ENCODE measurements at regions not wholly inside any gene's neighbourhood (a gene's known extent, or its start where the extent isn't known, plus 50 kb on each side); places are given as distances from the start of the nearest gene placed in this dataset.

GRCh38 chr6:80437221-80437620, 330.8 kb downstream of the BCKDHB start:
- no peaks in the 10 kb centered on the region for H3K36me3 ChIP-seq (ENCODE audit: insufficient read depth in 1 of 2, low read depth in 1 of 2)
- H3K9me3 ChIP-seq = no peaks in the 10 kb centered on the region
- no peaks in the 10 kb centered on the region for H3K4me1 ChIP-seq
- DNase-seq (no peak), ATAC-seq (no peak)
- H3K4me3 ChIP-seq = no peak overlapping the region
- no peak overlapping the region for H3K27ac ChIP-seq
- H3K27me3 ChIP-seq (ENCODE audit: insufficient read depth in 3 of 3, low read length in 2 of 3) = no peaks in the 10 kb centered on the region
- intact Hi-C loops (cut with DNase I) = no loop called here
- TF ChIP-seq CTCF (IDR thresholded peaks at IDR 0.05) = no peak
- 72 to 86% (median 82%) methylated on average over 1 of the region's 1 CpG for WGBS, 3 donors

DNA sequence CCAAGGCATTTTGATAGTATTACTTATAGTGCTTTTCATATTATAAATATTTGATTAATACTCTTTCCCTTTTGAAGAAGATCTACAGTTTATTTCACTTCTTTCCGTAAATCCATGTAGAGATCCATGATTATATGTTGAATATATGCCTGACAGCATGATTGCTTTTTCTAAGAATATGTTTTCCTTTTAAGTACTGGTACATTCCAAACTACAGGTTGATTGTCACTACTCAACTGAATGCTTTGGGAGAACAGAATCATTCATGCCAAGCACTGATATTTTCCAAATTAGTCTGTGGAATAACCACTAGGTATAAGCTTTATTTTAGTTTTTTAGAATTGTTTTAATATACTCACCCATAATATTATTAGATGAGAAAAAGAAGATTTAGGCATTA, 330.2 kb downstream of the BCKDHB start:
- H3K27me3 ChIP-seq (ENCODE audit: insufficient read depth in 3 of 3, low read length in 2 of 3) = no peaks in the 10 kb centered on the region
- WGBS, 3 donors = 93 to 95% (median 93%) methylated on average over 1 of the region's 1 CpG
- TF ChIP-seq CTCF (IDR thresholded peaks at IDR 0.05) = no peak
- ATAC-seq (no peak), DNase-seq (no peak)
- no peak overlapping the region for H3K27ac ChIP-seq
- intact Hi-C loops (cut with DNase I) = no loop called here
- H3K36me3 ChIP-seq (ENCODE audit: insufficient read depth in 1 of 2, low read depth in 1 of 2) = no peaks in the 10 kb centered on the region
- no peak overlapping the region for H3K4me3 ChIP-seq
- no peaks in the 10 kb centered on the region for H3K4me1 ChIP-seq
- no peaks in the 10 kb centered on the region for H3K9me3 ChIP-seq

GRCh38 chr6:80435457-80435856, 329.0 kb downstream of the BCKDHB start:
- 90 to 96% (median 92%) methylated on average over 5 of the region's 5 CpGs for WGBS, 3 donors
- no peak for ATAC-seq
- Histone ChIP-seq H3K36me3 (ENCODE audit: insufficient read depth in 1 of 2, low read depth in 1 of 2) (no peaks in the 10 kb centered on the region), H3K4me3 (no peak overlapping the region), H3K27me3 (ENCODE audit: insufficient read depth in 3 of 3, low read length in 2 of 3) (no peaks in the 10 kb centered on the region), H3K9me3 (no peaks in the 10 kb centered on the region), H3K27ac (no peak overlapping the region), H3K4me1 (no peaks in the 10 kb centered on the region)
- intact Hi-C loops (cut with DNase I) = no loop called here
- no peak for DNase-seq
- TF ChIP-seq CTCF (IDR thresholded peaks at IDR 0.05) = no peak

DNA sequence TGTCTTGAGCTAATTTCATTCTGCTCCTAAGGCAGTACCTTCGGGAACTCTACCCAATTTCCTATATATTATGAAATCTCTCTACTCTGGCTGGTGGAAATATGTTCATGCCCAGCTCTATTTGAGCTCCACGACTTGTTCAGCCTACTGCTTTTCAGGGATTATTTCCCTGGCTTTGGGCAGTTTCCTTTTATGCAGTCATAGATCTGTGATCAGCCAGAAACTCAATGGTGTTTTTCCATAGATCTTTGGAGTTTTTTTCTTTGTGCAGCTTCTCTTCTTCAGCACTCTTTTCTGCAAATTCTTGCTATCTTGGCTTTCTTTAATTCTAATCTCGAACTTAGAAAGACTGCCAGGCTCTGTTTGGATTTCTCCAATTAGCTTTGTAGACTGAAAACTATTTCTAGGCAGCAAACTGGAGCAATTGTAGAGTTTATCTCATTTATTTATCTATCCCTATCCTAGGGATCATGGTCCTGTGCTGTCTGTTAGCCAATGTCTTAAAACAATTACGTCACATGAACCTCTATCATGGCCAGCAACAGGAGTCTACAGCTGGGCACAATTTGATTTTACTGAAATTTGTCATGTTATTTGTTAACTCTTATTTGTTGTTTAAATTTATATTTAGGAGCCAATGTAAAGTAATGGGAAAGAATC, 328.4 kb downstream of the BCKDHB start:
- H3K9me3 ChIP-seq = no peaks in the 10 kb centered on the region
- H3K4me3 ChIP-seq = no peak overlapping the region
- no peak for TF ChIP-seq CTCF (IDR thresholded peaks at IDR 0.05)
- ATAC-seq (no peak), DNase-seq (no peak)
- no peaks in the 10 kb centered on the region for H3K4me1 ChIP-seq
- no peaks in the 10 kb centered on the region for H3K36me3 ChIP-seq (ENCODE audit: insufficient read depth in 1 of 2, low read depth in 1 of 2)
- intact Hi-C loops (cut with DNase I) = no loop called here
- H3K27me3 ChIP-seq (ENCODE audit: insufficient read depth in 3 of 3, low read length in 2 of 3) = no peaks in the 10 kb centered on the region
- WGBS, 3 donors = 73 to 77% (median 75%) methylated on average over 4 of the region's 4 CpGs
- no peak overlapping the region for H3K27ac ChIP-seq

DNA sequence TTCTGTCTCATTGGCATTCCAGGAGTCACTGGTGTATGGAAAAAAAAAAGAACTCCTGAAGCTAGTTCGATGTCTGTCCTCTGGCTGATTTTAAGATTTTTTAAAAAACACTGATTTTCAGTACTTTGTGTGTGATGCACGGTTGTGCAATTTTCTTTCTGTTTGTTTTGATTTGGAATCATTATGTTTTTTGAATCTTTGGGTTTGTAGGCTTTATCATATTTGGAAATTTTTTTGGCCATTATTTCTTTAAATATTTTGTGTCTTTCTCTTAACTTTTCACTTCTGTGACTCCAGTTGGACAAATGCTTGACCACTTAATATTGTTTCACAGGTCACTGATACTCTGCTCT, 327.2 kb downstream of the BCKDHB start:
- TF ChIP-seq CTCF (IDR thresholded peaks at IDR 0.05) = no peak
- Histone ChIP-seq H3K9me3 (no peaks in the 10 kb centered on the region), H3K4me1 (no peaks in the 10 kb centered on the region), H3K4me3 (no peak overlapping the region), H3K27me3 (ENCODE audit: insufficient read depth in 3 of 3, low read length in 2 of 3) (no peaks in the 10 kb centered on the region), H3K27ac (no peak overlapping the region), H3K36me3 (ENCODE audit: insufficient read depth in 1 of 2, low read depth in 1 of 2) (no peaks in the 10 kb centered on the region)
- intact Hi-C loops (cut with DNase I) = no loop called here
- no peak for ATAC-seq
- DNase-seq = no peak
- 74 to 81% (median 78%) methylated on average over 2 of the region's 2 CpGs for WGBS, 3 donors

All from psoas muscle (tissue), 7 donors.